ENCODE measurements at regions not wholly inside any gene's neighbourhood (a gene's known extent, or its start where the extent isn't known, plus 50 kb on each side); places are given as distances from the start of the nearest gene placed in this dataset.

- DNase-seq (ENCODE audit: low read depth) = no peak
Measured at GRCh38 chr1:212225416-212225815, 59.8 kb upstream of the PPP2R5A start.

GRCh38 chr1:212225871-212226302, 59.3 kb upstream of the PPP2R5A start:
- no peak for DNase-seq (ENCODE audit: low read depth)

GRCh38 chr1:212226467-212226866, 58.7 kb upstream of the PPP2R5A start:
- no peak for DNase-seq (ENCODE audit: low read depth)

DNA sequence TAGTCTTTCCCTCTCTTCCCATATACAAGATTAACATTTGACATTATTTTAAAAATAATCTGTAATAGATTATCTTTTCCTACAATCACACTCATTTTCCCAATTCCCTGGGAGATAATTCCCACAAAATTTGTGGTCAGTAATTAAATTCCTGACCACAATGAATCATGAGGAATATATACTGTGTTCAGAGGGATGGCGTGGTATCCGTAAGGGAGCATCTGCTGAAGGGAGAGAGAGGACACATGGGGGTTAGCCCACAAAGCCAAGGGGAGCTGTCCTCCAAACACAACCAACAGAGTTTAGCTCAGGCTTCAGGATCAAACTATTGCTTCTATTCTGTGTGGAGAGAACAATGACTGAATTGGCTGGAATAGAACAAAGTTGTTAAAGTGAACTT, 57.1 kb upstream of the PPP2R5A start:
- no peak for DNase-seq (ENCODE audit: low read depth)

- DNase-seq (ENCODE audit: low read depth) = no peak
Measured at GRCh38 chr1:212228591-212229119, 56.6 kb upstream of the PPP2R5A start.

GRCh38 chr1:212229654-212230053, 55.6 kb upstream of the PPP2R5A start:
- DNase-seq (ENCODE audit: low read depth) = no peak

DNA sequence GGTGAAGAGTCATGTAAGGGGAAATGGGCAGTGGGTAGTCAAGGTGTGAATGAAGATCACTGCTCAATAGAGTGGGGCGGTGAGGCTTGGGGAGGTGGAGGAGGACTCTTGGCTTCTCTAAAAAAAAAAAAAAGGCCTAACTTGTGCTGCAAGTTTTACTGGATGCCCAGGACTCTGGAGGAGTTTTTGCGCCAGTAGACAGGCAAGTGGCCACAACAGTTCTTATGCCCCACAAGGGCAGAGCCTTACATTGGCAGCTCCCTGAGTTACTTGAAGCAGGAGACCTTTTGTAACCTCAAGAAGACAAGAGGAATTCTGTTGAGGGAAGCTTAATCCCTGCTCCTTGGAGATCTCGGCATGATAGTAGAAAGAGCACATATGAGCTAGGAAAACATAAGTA, 54.9 kb upstream of the PPP2R5A start:
- no peak for DNase-seq (ENCODE audit: low read depth)

GRCh38 chr1:212231372-212231771, 53.8 kb upstream of the PPP2R5A start:
- DNase-seq (ENCODE audit: low read depth) = no peak

DNA sequence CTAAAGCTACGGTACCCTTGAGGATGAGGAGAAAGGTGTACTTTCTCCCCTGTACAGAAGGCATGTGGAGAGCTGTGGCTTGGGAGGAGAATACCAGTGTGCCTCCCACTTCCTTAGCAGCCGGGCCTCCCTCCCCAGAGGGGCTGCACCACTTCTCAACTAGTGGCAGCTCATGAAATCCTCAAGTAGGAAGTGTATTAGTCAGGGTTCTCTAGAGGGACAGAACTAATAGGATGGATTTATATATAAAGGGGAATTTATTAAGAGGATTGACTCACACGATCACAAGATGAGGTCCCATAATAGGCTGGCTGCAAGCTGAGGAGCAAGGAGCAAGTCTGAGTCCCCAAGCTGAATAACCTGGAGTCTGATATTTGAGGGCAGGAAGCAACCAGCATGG, 53.1 kb upstream of the PPP2R5A start:
- no peak for DNase-seq (ENCODE audit: low read depth)

- no peak for DNase-seq (ENCODE audit: low read depth)
Measured at GRCh38 chr1:212233321-212233720, 51.9 kb upstream of the PPP2R5A start.

- peak; percentile 89 for DNase-seq (ENCODE audit: low read depth)
Measured at GRCh38 chr1:212234431-212235395, 50.5 kb upstream of the PPP2R5A start.
